ENCODE measurements at regions not wholly inside any gene's neighbourhood (a gene's known extent, or its start where the extent isn't known, plus 50 kb on each side); places are given as distances from the start of the nearest gene placed in this dataset.

DNA sequence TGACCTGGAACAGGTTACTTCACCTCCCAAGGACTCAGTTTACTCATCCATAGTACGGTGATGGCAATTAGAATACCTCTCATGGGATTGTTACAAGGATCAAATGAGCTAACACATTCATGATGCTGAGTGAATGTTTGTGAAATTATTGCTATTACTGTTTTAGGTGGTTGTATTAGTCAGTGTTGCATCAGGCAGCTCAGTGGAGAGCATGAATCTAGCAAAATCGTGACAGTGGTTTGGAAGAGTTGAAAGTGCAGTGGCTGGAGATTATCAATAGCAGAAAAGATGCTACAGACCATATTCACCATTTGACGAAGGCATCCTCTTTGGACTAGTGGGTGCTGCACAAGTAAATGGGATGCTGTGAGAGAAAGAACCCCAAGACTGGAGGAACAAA lies 50.4 kb upstream of the CTNNBL1 start:
- Mint-ChIP-seq H3K4me1 (ENCODE audit: unreplicated experiment) (peaks cover 5% of the 10 kb centered on the region), H3K36me3 (no peaks in the 10 kb centered on the region), H3K27ac (no peak overlapping the region), H3K9me3 (no peaks in the 10 kb centered on the region), H3K4me3 (no peak overlapping the region), H3K27me3 (peaks cover 67% of the 10 kb centered on the region)
- TF ChIP-seq, protein P1, sequence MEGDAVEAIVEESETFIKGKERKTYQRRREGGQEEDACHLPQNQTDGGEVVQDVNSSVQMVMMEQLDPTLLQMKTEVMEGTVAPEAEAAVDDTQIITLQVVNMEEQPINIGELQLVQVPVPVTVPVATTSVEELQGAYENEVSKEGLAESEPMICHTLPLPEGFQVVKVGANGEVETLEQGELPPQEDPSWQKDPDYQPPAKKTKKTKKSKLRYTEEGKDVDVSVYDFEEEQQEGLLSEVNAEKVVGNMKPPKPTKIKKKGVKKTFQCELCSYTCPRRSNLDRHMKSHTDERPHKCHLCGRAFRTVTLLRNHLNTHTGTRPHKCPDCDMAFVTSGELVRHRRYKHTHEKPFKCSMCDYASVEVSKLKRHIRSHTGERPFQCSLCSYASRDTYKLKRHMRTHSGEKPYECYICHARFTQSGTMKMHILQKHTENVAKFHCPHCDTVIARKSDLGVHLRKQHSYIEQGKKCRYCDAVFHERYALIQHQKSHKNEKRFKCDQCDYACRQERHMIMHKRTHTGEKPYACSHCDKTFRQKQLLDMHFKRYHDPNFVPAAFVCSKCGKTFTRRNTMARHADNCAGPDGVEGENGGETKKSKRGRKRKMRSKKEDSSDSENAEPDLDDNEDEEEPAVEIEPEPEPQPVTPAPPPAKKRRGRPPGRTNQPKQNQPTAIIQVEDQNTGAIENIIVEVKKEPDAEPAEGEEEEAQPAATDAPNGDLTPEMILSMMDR (conservative IDR thresholded peaks at IDR 0.05) = no peak
- no peak for DNase-seq (ENCODE audit: extremely low spot score, unreplicated experiment)

DNA sequence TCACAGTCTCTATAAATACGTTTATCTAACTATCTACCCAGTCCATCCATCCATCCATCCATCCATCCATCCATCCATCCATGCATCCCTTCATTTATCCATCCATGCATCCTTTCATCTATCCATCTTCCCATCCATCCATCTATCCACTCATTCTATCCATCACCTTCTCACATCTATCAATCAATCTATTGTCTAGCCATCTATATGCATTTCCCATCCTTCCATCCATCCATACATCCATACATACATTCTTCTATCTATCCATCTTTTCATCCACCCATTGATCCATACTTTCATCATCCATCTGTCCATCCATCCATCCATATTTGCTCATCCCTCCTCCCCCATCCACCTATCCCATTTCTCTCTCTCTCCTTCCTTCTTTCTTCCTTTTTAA lies 51.6 kb upstream of the CTNNBL1 start:
- Mint-ChIP-seq H3K27me3 (peaks cover 70% of the 10 kb centered on the region), H3K9me3 (no peaks in the 10 kb centered on the region), H3K4me1 (ENCODE audit: unreplicated experiment) (peaks cover 5% of the 10 kb centered on the region), H3K36me3 (no peaks in the 10 kb centered on the region), H3K4me3 (no peak overlapping the region), H3K27ac (no peak overlapping the region)
- DNase-seq (ENCODE audit: extremely low spot score, unreplicated experiment) = no peak
- TF ChIP-seq, protein P1 (conservative IDR thresholded peaks at IDR 0.05) = no peak

DNA sequence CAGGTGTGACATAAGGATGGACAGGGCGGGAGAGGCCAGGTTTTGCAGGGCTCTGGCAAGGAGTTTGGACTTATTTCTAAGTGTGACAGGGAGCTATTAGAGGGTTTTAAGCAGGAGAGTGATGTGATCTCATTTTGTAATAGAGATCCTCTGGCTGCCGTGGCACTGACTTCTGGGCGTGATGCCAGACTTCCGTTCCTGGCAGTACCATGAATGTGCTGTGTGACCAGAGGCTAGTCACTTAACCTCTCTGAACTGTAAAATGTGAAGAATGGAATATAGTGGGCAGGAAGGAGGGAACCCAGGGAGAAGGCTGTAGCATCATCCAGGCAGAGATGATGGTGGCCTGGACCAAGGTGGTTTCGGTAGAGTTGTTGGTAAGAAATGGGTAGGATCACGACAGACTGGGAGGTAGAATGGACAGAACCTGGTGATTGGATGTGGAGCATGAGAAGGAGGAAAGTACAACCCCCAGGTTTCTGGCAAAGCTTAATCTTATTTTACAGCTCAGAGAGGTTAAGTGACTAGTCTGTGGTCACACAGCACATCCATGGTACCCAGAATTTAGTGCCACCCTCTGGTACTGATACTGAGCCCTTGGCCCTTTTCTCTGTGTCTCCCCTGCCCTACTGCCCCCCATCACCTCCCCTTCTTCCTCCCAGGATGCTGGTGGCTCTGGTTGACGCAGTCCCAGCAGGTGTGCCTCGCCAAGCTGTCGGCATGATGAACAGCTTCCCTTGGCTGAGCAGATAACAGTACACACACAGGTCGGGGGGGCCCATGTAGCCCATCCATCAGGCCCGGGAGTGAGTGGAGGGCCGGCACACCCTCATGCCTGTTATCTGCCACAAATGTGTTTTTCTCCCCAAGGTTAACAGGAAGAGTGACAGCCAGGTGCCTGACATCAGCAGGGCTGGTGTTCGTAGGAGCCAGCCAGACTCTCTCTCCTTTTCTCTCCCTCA lies 52.9 kb upstream of the CTNNBL1 start:
- TF ChIP-seq, protein P1 (conservative IDR thresholded peaks at IDR 0.05) = no peak
- Mint-ChIP-seq H3K27ac (no peak overlapping the region), H3K4me1 (ENCODE audit: unreplicated experiment) (peaks cover 5% of the 10 kb centered on the region), H3K27me3 (peaks cover 72% of the 10 kb centered on the region), H3K4me3 (no peak overlapping the region), H3K9me3 (peaks cover 1% of the 10 kb centered on the region), H3K36me3 (no peaks in the 10 kb centered on the region)
- DNase-seq (ENCODE audit: extremely low spot score, unreplicated experiment) = no peak

DNA sequence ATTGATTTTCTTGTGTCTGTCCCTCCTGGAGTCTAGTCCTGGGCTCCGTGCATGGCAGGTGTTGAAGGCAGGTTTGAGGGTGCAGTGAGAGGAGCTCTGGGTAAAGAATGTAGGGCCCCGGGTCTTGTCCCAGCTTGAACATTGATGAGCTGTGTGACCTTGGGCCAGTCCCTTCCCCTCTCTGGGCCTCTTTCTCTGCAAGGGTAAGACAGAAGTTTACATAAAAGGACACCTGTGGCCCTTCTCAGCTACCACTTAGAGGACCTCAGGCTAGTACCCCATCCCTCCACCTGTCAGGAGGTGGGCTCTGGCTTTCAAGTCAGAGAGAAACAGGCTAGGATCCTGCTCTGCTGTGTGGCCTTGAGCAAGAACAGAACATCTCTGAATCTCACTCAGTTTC lies 55.3 kb upstream of the CTNNBL1 start:
- Mint-ChIP-seq H3K27ac (no peak overlapping the region), H3K9me3 (peaks cover 6% of the 10 kb centered on the region), H3K27me3 (peaks cover 71% of the 10 kb centered on the region), H3K36me3 (no peaks in the 10 kb centered on the region), H3K4me3 (no peak overlapping the region), H3K4me1 (ENCODE audit: unreplicated experiment) (peaks cover 5% of the 10 kb centered on the region)
- TF ChIP-seq, protein P1 (conservative IDR thresholded peaks at IDR 0.05) = no peak
- DNase-seq (ENCODE audit: extremely low spot score, unreplicated experiment) = no peak

DNA sequence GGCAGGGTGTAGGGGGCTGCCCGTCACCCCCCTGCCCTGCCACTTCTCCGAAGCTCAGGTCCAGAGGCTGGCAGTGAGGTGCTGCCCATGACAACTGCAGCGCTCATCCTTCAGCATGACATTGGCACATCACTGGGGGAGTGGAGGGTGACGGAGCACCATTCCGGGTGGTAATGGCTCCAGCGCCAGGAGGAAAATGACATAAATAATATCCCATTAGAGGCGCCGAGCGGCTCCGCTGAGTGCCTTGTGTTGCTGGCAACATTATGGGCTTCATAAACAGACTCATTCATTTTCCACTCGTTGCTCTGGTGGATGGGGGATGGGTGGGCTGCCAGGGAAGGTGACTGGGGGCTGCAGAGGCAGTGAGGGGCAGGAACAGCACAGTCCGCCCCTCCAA lies 56.9 kb upstream of the CTNNBL1 start:
- Mint-ChIP-seq H3K27ac (no peak overlapping the region), H3K27me3 (peaks cover 71% of the 10 kb centered on the region), H3K4me1 (ENCODE audit: unreplicated experiment) (peaks cover 5% of the 10 kb centered on the region), H3K9me3 (peaks cover 6% of the 10 kb centered on the region), H3K4me3 (no peak overlapping the region), H3K36me3 (no peaks in the 10 kb centered on the region)
- TF ChIP-seq, protein P1 (conservative IDR thresholded peaks at IDR 0.05) = no peak
- DNase-seq (ENCODE audit: extremely low spot score, unreplicated experiment) = no peak

Measured in type B pancreatic cell (in vitro differentiated cells).